ENCODE measurements at regions not wholly inside any gene's neighbourhood (a gene's known extent, or its start where the extent isn't known, plus 50 kb on each side); places are given as distances from the start of the nearest gene placed in this dataset.

DNA sequence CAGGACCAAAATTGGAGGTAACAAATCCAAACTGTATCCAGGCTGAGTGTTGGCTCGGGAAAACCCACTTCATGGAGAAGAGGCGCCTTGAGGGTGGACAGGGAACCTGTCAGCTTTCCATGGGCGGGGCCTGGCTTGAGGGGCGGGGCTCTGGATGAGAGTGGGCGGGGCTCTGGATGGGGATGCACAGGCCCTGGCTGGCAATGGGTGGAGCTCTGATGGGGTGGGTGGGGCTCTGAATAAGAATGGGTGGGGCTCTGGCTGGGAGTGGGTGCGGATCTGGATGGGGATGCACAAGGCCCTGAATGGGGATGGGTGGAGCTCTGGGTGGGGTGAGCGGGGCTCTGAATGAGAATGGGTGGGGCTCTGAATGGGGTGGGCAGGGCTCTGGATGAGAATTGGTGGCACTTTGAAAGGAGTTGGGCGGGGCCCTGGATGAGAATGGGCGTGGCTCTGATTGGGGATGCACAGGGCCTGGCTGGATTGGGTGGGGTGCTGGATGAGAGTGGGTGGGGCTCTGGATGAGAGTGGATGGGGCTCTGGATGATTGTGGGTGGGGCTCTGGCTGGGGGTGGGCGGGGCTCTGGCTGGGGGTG lies 96.6 kb upstream of the NPTX2 start:
- H3K9me3 ChIP-seq: peaks cover 0 to 10% (median 2%) of the 10 kb centered on the region in 8 donors
- H3K27ac ChIP-seq: no peak overlapping the region
- DNase-seq: peak; percentile 21
- 75 to 93% (median 86%) methylated on average over 10 of the region's 10 CpGs for WGBS, 5 donors
- no peaks in the 10 kb centered on the region for H3K36me3 ChIP-seq
- peaks cover 0 to 10% (median 0%) of the 10 kb centered on the region in 7 donors for H3K27me3 ChIP-seq (replicated peaks in 1 of 7)
- intact Hi-C loops (cut with DNase I; ENCODE audit: low total_unique reads): no loop called here
- no peaks in the 10 kb centered on the region for H3K4me1 ChIP-seq
- no peak overlapping the region for H3K4me3 ChIP-seq
- TF ChIP-seq POLR2AphosphoS5 (IDR thresholded peaks at IDR 0.05): no peak
- TF ChIP-seq CTCF (IDR thresholded peaks at IDR 0.05 in 8 of 11, conservative IDR thresholded peaks at IDR 0.05 in 3 of 11): no peak
- no peak for TF ChIP-seq POLR2A (IDR thresholded peaks at IDR 0.05)

GRCh38 chr7:98518159-98518947 lies 98.7 kb upstream of the NPTX2 start:
- no peak overlapping the region for H3K4me3 ChIP-seq
- no peak overlapping the region for H3K27ac ChIP-seq
- H3K27me3 ChIP-seq (replicated peaks in 1 of 7): peaks cover 0 to 10% (median 0%) of the 10 kb centered on the region in 7 donors
- H3K36me3 ChIP-seq: no peaks in the 10 kb centered on the region
- intact Hi-C loops (cut with DNase I; ENCODE audit: low total_unique reads): no loop called here
- TF ChIP-seq POLR2AphosphoS5 (IDR thresholded peaks at IDR 0.05): no peak
- no peak for TF ChIP-seq CTCF (IDR thresholded peaks at IDR 0.05 in 8 of 11, conservative IDR thresholded peaks at IDR 0.05 in 3 of 11)
- H3K9me3 ChIP-seq: peaks cover 0 to 1% (median 0%) of the 10 kb centered on the region in 8 donors
- peak; percentile 52 for DNase-seq
- 78 to 89% (median 83%) methylated on average over 24 to 25 of the region's 25 CpGs for WGBS, 5 donors
- no peaks in the 10 kb centered on the region for H3K4me1 ChIP-seq

DNA sequence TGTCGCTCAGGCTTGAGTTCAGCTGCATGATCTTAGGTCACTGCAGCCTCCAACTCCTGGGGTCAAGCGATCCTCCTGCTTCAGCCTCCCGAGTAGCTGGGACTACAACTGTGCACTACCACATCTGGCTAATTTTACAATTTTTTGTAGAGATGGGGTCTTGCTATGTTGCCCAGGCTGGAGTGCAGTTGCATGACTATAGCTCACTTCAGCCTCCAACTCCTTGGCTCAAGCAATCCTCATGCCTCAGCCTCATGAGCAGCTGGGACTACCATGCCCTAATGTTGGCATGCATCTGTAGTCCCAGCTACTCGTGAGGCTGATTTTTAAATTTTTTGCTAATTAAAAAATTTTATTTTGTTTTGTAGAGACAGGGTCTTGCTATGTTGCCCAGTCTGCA lies 101.9 kb upstream of the NPTX2 start:
- peaks cover 0 to 10% (median 0%) of the 10 kb centered on the region in 7 donors for H3K27me3 ChIP-seq (replicated peaks in 1 of 7)
- 81 to 89% (median 87%) methylated on average over 4 of the region's 4 CpGs for WGBS, 5 donors
- no peak for TF ChIP-seq POLR2AphosphoS5 (IDR thresholded peaks at IDR 0.05)
- TF ChIP-seq CTCF (IDR thresholded peaks at IDR 0.05 in 8 of 11, conservative IDR thresholded peaks at IDR 0.05 in 3 of 11): no peak
- no peak for TF ChIP-seq POLR2A (IDR thresholded peaks at IDR 0.05)
- no peaks in the 10 kb centered on the region for H3K36me3 ChIP-seq
- no peak overlapping the region for H3K27ac ChIP-seq
- no peak overlapping the region for H3K4me3 ChIP-seq
- DNase-seq: peak; percentile 31
- intact Hi-C loops (cut with DNase I; ENCODE audit: low total_unique reads): no loop called here
- H3K9me3 ChIP-seq: no peaks in the 10 kb centered on the region
- H3K4me1 ChIP-seq: no peaks in the 10 kb centered on the region

Data from spleen (tissue), 11 donors.